K562 (cell line): ENCODE measurements at regions not wholly inside any gene's neighbourhood (a gene's known extent, or its start where the extent isn't known, plus 50 kb on each side); places are given as distances from the start of the nearest gene placed in this dataset.

Experiments used
- ATAC-seq: fragments of 200-7000 bp; cut with Tn5 transposase; 3 replicates; pipeline ENCODE4 v1.9.1; 2020; ENCODE audit warnings: moderate library complexity
- BruUV-seq: library from RNA; stranded (reverse); fragments of 400-500 nt; replicated peaks from 2 replicates; lab custom pipeline; 2021; lab: Mats Ljungman, UMichigan
- CTCF ChIA-PET: fragments of 300-600 bp; formaldehyde crosslinking; extraction: SDS; loops from one replicate; lab custom pipeline; 2021; ENCODE audit warnings: low intra/inter-chr PET ratio; lab: Yijun Ruan, JAX
- POLR2A ChIA-PET: fragments of 300-600, 350-650 bp; sonication (Branson Sonifier 250); formaldehyde crosslinking; extraction: SDS; loops from one replicate; lab custom pipeline; 2021; ENCODE audit warnings: antibody characterized with exemption, inconsistent platforms; lab: Yijun Ruan, JAX
- DNase-seq, 4 experiments: peaks; one replicate each; pipeline versions ENCODE4 v3.0.0 to v3.0.0-alpha.2; 2011 to 2018; ENCODE audit warnings: low spot score in 3 of 4, mixed read lengths in 3 of 4; ENCODE audit errors: extremely low read depth in 1 of 4
- FAIRE-seq: peaks from 2 replicates; lab custom pipeline; 2011; peaks lifted over from hg19 to GRCh38; lab: Jason Lieb, UNC
- H2AFZ ChIP-seq: 2 replicates; pipeline ENCODE4 v1.6.0; 2011; ENCODE audit warnings: low read depth, low read length, control low read depth, inconsistent platforms
- H3K27ac ChIP-seq: fragments of 200-600 bp; 3 replicates; pipeline ENCODE4 v1.8.0; 2011; ENCODE audit warnings: low read depth, mild to moderate bottlenecking, control low read depth, inconsistent platforms, low read length, moderate library complexity, mixed read lengths; ENCODE audit errors: extremely low read depth
- H3K27me3 ChIP-seq, 2 experiments: fragments of 300-600 bp in 1 of 2; 2 replicates in 1 of 2; 3 replicates in 1 of 2; pipeline versions ENCODE4 v1.6.0 to v1.8.0; 2011; ENCODE audit warnings: inconsistent platforms in 2 of 2, low read length in 2 of 2, mild to moderate bottlenecking in 1 of 2, mixed read lengths in 1 of 2, moderate library complexity in 1 of 2; ENCODE audit not compliant: control insufficient read depth in 2 of 2, insufficient read depth in 2 of 2
- H3K36me3 ChIP-seq: fragments of 300-600 bp; 3 replicates; pipeline ENCODE4 v1.8.0; 2011; ENCODE audit warnings: mild to moderate bottlenecking, low read length, inconsistent platforms; ENCODE audit not compliant: control insufficient read depth, insufficient read depth
- H3K4me1 ChIP-seq, 2 experiments: fragments of 200-600 bp in 1 of 2; replicated peaks in 1 of 2; 2 replicates in 1 of 2; 3 replicates in 1 of 2; pipeline versions ENCODE4 v1.5.1 to v1.8.0; 2011; ENCODE audit warnings: inconsistent platforms in 2 of 2, low read length in 2 of 2, mild to moderate bottlenecking in 1 of 2, mixed read lengths in 1 of 2, moderate library complexity in 1 of 2; ENCODE audit not compliant: control insufficient read depth in 2 of 2, insufficient read depth in 2 of 2
- H3K4me2 ChIP-seq: 2 replicates; pipeline ENCODE4 v1.6.1; 2011; ENCODE audit warnings: low read length, control low read depth, inconsistent platforms, mixed read lengths; ENCODE audit not compliant: insufficient read depth
- H3K4me3 ChIP-seq: fragments of 200-600 bp; sonication (generic), shearing (Covaris generic); 2 replicates; pipeline ENCODE4 v1.5.1; 2016; ENCODE audit warnings: control low read depth, inconsistent platforms
- H3K79me2 ChIP-seq: fragments of 200-600 bp; 3 replicates; pipeline ENCODE4 v1.8.0; 2011; ENCODE audit warnings: low read length, inconsistent platforms; ENCODE audit not compliant: control insufficient read depth, insufficient read depth
- H3K9ac ChIP-seq, 2 experiments: 2 replicates each; pipeline versions ENCODE4 v1.6.0 to v1.6.1; 2011; ENCODE audit warnings: low read depth in 2 of 2, low read length in 2 of 2, control low read depth in 1 of 2, inconsistent platforms in 1 of 2, mild to moderate bottlenecking in 1 of 2, mixed read lengths in 1 of 2; ENCODE audit not compliant: insufficient read depth in 1 of 2
- H3K9me1 ChIP-seq: one replicate; pipeline ENCODE4 v1.6.0; 2011; ENCODE audit warnings: inconsistent platforms, mild to moderate bottlenecking, low read length, moderate library complexity; ENCODE audit not compliant: control insufficient read depth, insufficient read depth
- H3K9me3 ChIP-seq: replicated peaks from 2 replicates; pipeline ENCODE4 v1.5.1; 2011; ENCODE audit warnings: low read depth, low read length, inconsistent platforms; ENCODE audit not compliant: control insufficient read depth, insufficient read depth
- H4K20me1 ChIP-seq: replicated peaks from 2 replicates; pipeline ENCODE4 v1.6.1; 2011; ENCODE audit warnings: low read length, inconsistent platforms, mixed read lengths; ENCODE audit not compliant: control insufficient read depth, insufficient read depth
- CCNT2 ChIP-seq: IDR thresholded peaks from 2 replicates; pipeline ENCODE4 v1.6.1; 2011; ENCODE audit warnings: borderline replicate concordance, low read depth, mild to moderate bottlenecking, moderate library complexity, mixed read lengths, low read length; ENCODE audit not compliant: insufficient read length; ENCODE audit errors: extremely low read depth
- ETS2 ChIP-seq: IDR thresholded peaks from 2 replicates; pipeline ENCODE4 v1.6.1; 2016; ENCODE audit warnings: borderline replicate concordance, missing genetic modification characterization, mild to moderate bottlenecking, moderate library complexity, missing compliant biosample characterization; ENCODE audit not compliant: poor library complexity, severe bottlenecking
- HOXB6 ChIP-seq: fragments of 250-450 bp; sonication (Bioruptor Pico); IDR thresholded peaks from 2 replicates; pipeline ENCODE4 v1.5.1; 2022; ENCODE audit warnings: mild to moderate bottlenecking, borderline replicate concordance
- MAFG ChIP-seq: fragments of 450-650 bp; conservative IDR thresholded peaks from 2 replicates; pipeline ENCODE4 v1.6.1; 2016; ENCODE audit warnings: missing genetic modification characterization, missing compliant biosample characterization
- MCM3 ChIP-seq: fragments of 450-650 bp; IDR thresholded peaks from 2 replicates; pipeline ENCODE4 v1.6.1; 2016
- NFYB ChIP-seq: IDR thresholded peaks from 2 replicates; pipeline ENCODE4 v1.6.1; 2011; ENCODE audit warnings: mild to moderate bottlenecking, moderate library complexity; ENCODE audit not compliant: insufficient read length; ENCODE audit errors: extremely low read depth
- TCF3 ChIP-seq: sonication (generic); formaldehyde crosslinking; IDR thresholded peaks from 2 replicates; pipeline ENCODE4 v1.4.0; 2020; ENCODE audit warnings: mild to moderate bottlenecking, missing genetic modification reagents
- ZNF586 ChIP-seq: fragments of 450-650 bp; formaldehyde crosslinking; conservative IDR thresholded peaks from 2 replicates; pipeline ENCODE4 v1.4.0; 2020; ENCODE audit warnings: mild to moderate bottlenecking, moderate library complexity
- ZNF785 ChIP-seq: fragments of 250-450 bp; sonication (Bioruptor Pico); IDR thresholded peaks from 2 replicates; pipeline ENCODE4 v1.4.0; 2020; ENCODE audit warnings: mild to moderate bottlenecking
- WGBS: fragments of 100-300 bp; shearing (Covaris generic); methylation state at CpG from one replicate; pipeline ENCODE4 v1.1.6; 2016; ENCODE audit warnings: low coverage, mixed read lengths; ENCODE audit not compliant: insufficient coverage; ENCODE audit errors: missing lambda C conversion rate; 5-methylcytosine and 5-hydroxymethylcytosine counted together
- in situ Hi-C: fragments of 300-500 bp; cut with MboI; formaldehyde crosslinking; loops from 4 replicates; pipeline ENCODE4 v1.15.0; 2018; ENCODE audit warnings: inconsistent platforms, mixed read lengths
- intact Hi-C: fragments of 100-400 bp; cut with micrococcal nuclease; formaldehyde crosslinking; loops from 2 replicates; pipeline ENCODE4 v1.14.2; 2022

GRCh38 chr1:220994671-220995070 is 115.4 kb downstream of the HLX start (continued):
- TF ChIP-seq ZNF586 (CRISPR knock-in tag) (no peak), ETS2 (tag) (no peak), ZNF785 (CRISPR knock-in tag) (no peak), NFYB (no peak), TCF3 (CRISPR knock-in tag) (no peak), CCNT2 (no peak), MCM3 (no peak)

- Histone ChIP-seq H3K9ac (no peak overlapping the region), H3K36me3 (no peaks in the 10 kb centered on the region), H3K4me3 (no peak overlapping the region), H3K27me3 (no peaks in the 10 kb centered on the region), H3K9me3 (no peaks in the 10 kb centered on the region), H3K27ac (no peak overlapping the region), H3K9me1 (no peaks in the 10 kb centered on the region), H2AFZ (0 out of 2 replicates have a peak overlapping the region, but pooled peaks have one; percentile 34), H3K4me1 (no peaks in the 10 kb centered on the region), H4K20me1 (no peaks in the 10 kb centered on the region), H3K4me2 (no peak overlapping the region), H3K79me2 (no peaks in the 10 kb centered on the region)
- intact Hi-C loops = no loop called here
- 24% methylated on average over 3 of the region's 3 CpGs for WGBS
- CTCF ChIA-PET = no interaction called here
- POLR2A ChIA-PET = interaction anchor here (0.7 kb wide), 1 partner anchor 73 kb away, joined by 3 read pairs; no protein-coding TSS in a partner anchor
- in situ Hi-C loops = no loop called here
- DNase-seq (no peak), FAIRE-seq (no peak), ATAC-seq (no peak)
- no TSS peak for BruUV-seq
- TF ChIP-seq HOXB6 (CRISPR knock-in tag) (no peak), MAFG (tag) (no peak)
Observed at GRCh38 chr1:220997791-220998190, 118.5 kb downstream of the HLX start.
